ENCODE measurements at regions not wholly inside any gene's neighbourhood (a gene's known extent, or its start where the extent isn't known, plus 50 kb on each side); places are given as distances from the start of the nearest gene placed in this dataset.

DNA sequence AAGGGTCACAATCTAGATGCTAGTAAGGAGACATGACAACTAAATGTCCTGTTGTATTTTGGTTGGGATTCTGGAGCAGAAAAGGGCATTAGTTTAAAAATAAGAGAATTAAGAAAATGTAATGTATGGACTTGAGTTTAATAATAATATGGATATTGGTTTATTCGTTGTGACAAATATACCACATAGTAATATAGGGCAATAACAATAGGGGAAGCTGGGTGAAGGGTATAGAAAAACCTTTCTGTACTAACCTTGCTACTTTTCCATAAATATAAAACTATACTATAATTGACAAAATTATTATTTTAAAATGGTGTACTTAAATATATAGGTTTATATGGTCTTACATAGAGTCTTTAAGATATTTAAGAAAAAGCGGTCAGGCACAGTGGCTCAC lies 558.9 kb downstream of the PTPRC start:
- Histone ChIP-seq H3K4me3 (ENCODE audit: low read depth, low read length, poor library complexity, severe bottlenecking) (no peak overlapping the region), H3K36me3 (ENCODE audit: insufficient read depth, low read length) (no peaks in the 10 kb centered on the region), H3F3A (ENCODE audit: insufficient read depth, low read length) (no peaks in the 10 kb centered on the region), H3K4me1 (ENCODE audit: insufficient read depth, low read length, severe bottlenecking) (peaks cover 11% of the 10 kb centered on the region), H3K27ac (ENCODE audit: low read depth, low read length, poor library complexity, severe bottlenecking) (no peak overlapping the region), H3K4me2 (ENCODE audit: low read length) (no peak overlapping the region), H3K9ac (ENCODE audit: low read length) (no peak overlapping the region), H2AFZ (ENCODE audit: low read length) (no peak overlapping the region), H3K9me3 (ENCODE audit: low read length) (peaks cover 7% of the 10 kb centered on the region; the same call in 1 of the 2 replicates), H3K79me2 (ENCODE audit: insufficient read depth, low read length) (no peaks in the 10 kb centered on the region), H4K20me1 (ENCODE audit: insufficient read depth, low read length) (no peaks in the 10 kb centered on the region), H3K9me2 (ENCODE audit: low read depth, low read length) (no peaks in the 10 kb centered on the region), H3K27me3 (ENCODE audit: insufficient read depth, low read length) (no peaks in the 10 kb centered on the region)
- TF ChIP-seq, protein P1, sequence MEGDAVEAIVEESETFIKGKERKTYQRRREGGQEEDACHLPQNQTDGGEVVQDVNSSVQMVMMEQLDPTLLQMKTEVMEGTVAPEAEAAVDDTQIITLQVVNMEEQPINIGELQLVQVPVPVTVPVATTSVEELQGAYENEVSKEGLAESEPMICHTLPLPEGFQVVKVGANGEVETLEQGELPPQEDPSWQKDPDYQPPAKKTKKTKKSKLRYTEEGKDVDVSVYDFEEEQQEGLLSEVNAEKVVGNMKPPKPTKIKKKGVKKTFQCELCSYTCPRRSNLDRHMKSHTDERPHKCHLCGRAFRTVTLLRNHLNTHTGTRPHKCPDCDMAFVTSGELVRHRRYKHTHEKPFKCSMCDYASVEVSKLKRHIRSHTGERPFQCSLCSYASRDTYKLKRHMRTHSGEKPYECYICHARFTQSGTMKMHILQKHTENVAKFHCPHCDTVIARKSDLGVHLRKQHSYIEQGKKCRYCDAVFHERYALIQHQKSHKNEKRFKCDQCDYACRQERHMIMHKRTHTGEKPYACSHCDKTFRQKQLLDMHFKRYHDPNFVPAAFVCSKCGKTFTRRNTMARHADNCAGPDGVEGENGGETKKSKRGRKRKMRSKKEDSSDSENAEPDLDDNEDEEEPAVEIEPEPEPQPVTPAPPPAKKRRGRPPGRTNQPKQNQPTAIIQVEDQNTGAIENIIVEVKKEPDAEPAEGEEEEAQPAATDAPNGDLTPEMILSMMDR (IDR thresholded peaks at IDR 0.05; ENCODE audit: low read length) = no peak
- no peak for TF ChIP-seq EZH2 (IDR thresholded peaks at IDR 0.05; ENCODE audit: borderline replicate concordance, low read length)

DNA sequence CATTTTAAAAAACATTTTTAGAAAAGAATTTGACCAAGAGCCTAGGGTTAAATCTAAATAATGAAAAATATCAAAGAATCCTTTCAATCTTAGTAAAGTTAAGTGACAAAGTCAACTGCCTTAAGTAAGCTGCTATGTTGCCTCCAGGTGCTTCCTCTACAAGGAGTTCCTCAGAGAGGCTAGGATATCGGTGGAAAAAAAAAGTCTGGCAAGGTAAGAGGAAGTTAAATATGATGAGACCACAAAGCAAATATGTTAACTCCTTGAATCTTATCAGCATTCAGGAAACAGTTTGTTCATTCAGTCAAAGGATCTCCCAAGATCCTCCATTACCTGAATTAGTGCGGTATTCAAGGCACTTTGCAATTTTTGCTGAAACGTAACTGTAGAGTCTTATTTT lies 563.5 kb downstream of the PTPRC start:
- Histone ChIP-seq H3K4me1 (ENCODE audit: insufficient read depth, low read length, severe bottlenecking) (peaks cover 13% of the 10 kb centered on the region), H3K27ac (ENCODE audit: low read depth, low read length, poor library complexity, severe bottlenecking) (no peak overlapping the region), H3K9me2 (ENCODE audit: low read depth, low read length) (no peaks in the 10 kb centered on the region), H3K36me3 (ENCODE audit: insufficient read depth, low read length) (no peaks in the 10 kb centered on the region), H3K27me3 (ENCODE audit: insufficient read depth, low read length) (no peaks in the 10 kb centered on the region), H2AFZ (ENCODE audit: low read length) (no peak overlapping the region), H3K79me2 (ENCODE audit: insufficient read depth, low read length) (no peaks in the 10 kb centered on the region), H3F3A (ENCODE audit: insufficient read depth, low read length) (no peaks in the 10 kb centered on the region), H3K4me3 (ENCODE audit: low read depth, low read length, poor library complexity, severe bottlenecking) (no peak overlapping the region), H3K9me3 (ENCODE audit: low read length) (no peaks in the 10 kb centered on the region), H3K9ac (ENCODE audit: low read length) (no peak overlapping the region), H3K4me2 (ENCODE audit: low read length) (no peak overlapping the region), H4K20me1 (ENCODE audit: insufficient read depth, low read length) (no peaks in the 10 kb centered on the region)
- no peak for TF ChIP-seq EZH2 (IDR thresholded peaks at IDR 0.05; ENCODE audit: borderline replicate concordance, low read length)
- TF ChIP-seq, protein P1 (IDR thresholded peaks at IDR 0.05; ENCODE audit: low read length) = no peak

DNA sequence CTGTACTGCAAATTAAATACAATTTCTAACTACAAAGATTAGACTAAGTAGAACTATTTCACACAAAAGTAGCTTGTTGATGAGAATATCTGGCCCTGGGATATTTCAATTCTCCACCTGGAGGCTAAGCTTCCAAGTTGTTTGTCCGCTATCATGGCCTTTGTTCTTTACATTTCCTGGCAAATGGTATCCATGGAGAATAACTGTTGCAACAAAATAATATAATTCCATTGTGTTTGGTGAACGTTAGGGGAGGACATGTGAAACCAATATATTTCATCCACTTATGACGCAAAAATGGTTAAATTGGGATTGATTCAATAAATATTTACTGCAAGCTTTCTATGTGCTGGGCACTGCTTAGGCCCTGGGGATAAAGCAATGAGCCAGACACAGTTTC lies 565.4 kb downstream of the PTPRC start:
- Histone ChIP-seq H3K9me3 (ENCODE audit: low read length) (no peaks in the 10 kb centered on the region), H3K4me2 (ENCODE audit: low read length) (no peak overlapping the region), H3K36me3 (ENCODE audit: insufficient read depth, low read length) (no peaks in the 10 kb centered on the region), H3K27ac (ENCODE audit: low read depth, low read length, poor library complexity, severe bottlenecking) (no peak overlapping the region), H3K9me2 (ENCODE audit: low read depth, low read length) (no peaks in the 10 kb centered on the region), H2AFZ (ENCODE audit: low read length) (peak overlapping the region; percentile 63; the same call in 1 of the 2 replicates), H3K4me3 (ENCODE audit: low read depth, low read length, poor library complexity, severe bottlenecking) (no peak overlapping the region), H4K20me1 (ENCODE audit: insufficient read depth, low read length) (no peaks in the 10 kb centered on the region), H3K79me2 (ENCODE audit: insufficient read depth, low read length) (no peaks in the 10 kb centered on the region), H3K27me3 (ENCODE audit: insufficient read depth, low read length) (no peaks in the 10 kb centered on the region), H3K9ac (ENCODE audit: low read length) (no peak overlapping the region), H3F3A (ENCODE audit: insufficient read depth, low read length) (no peaks in the 10 kb centered on the region), H3K4me1 (ENCODE audit: insufficient read depth, low read length, severe bottlenecking) (peaks cover 13% of the 10 kb centered on the region)
- no peak for TF ChIP-seq EZH2 (IDR thresholded peaks at IDR 0.05; ENCODE audit: borderline replicate concordance, low read length)
- TF ChIP-seq, protein P1 (IDR thresholded peaks at IDR 0.05; ENCODE audit: low read length) = no peak

Measured in OCI-LY1 (cell line).